Spleen (tissue), 11 donors: ENCODE measurements at regions not wholly inside any gene's neighbourhood (a gene's known extent, or its start where the extent isn't known, plus 50 kb on each side); places are given as distances from the start of the nearest gene placed in this dataset.

Source experiments
- DNase-seq: peaks from one replicate; pipeline ENCODE4 v3.0.0-alpha.2; 2020
- H3K27ac ChIP-seq, 8 donors: fragments of 200-600 bp; sonication (generic) in 7 of 8; 1 replicate in 4 of 8; 2 replicates in 4 of 8; pipeline versions ENCODE4 v1.5.0 to v1.8.0; 2016 to 2021; ENCODE audit warnings: inconsistent platforms in 4 of 8, mild to moderate bottlenecking in 4 of 8, moderate library complexity in 1 of 8
- H3K27me3 ChIP-seq, 7 donors: fragments of 200-600 bp; sonication (generic) in 6 of 7; replicated peaks in 1 of 7; 1 replicate in 4 of 7; 2 replicates in 3 of 7; pipeline versions ENCODE4 v1.5.0 to v1.8.0; 2016 to 2021; ENCODE audit warnings: inconsistent platforms in 3 of 7, mild to moderate bottlenecking in 1 of 7
- H3K36me3 ChIP-seq, 6 donors: fragments of 200-600 bp; sonication (generic) in 5 of 6; 1 replicate in 4 of 6; 2 replicates in 2 of 6; pipeline versions ENCODE4 v1.5.0 to v1.8.0; 2016 to 2021; ENCODE audit warnings: inconsistent platforms in 2 of 6
- H3K4me1 ChIP-seq, 6 donors: fragments of 200-600 bp; sonication (generic) in 5 of 6; 1 replicate in 3 of 6; 2 replicates in 3 of 6; pipeline versions ENCODE4 v1.5.0 to v1.8.0; 2016 to 2021; ENCODE audit warnings: inconsistent platforms in 3 of 6
- H3K4me3 ChIP-seq, 8 donors: fragments of 200-600 bp; sonication (generic) in 7 of 8; 1 replicate in 4 of 8; 2 replicates in 4 of 8; pipeline versions ENCODE4 v1.5.0 to v1.8.0; 2016 to 2021; ENCODE audit warnings: inconsistent platforms in 4 of 8, mild to moderate bottlenecking in 4 of 8, moderate library complexity in 2 of 8
- H3K9me3 ChIP-seq, 8 donors: fragments of 200-600 bp; sonication (generic) in 7 of 8; 1 replicate in 4 of 8; 2 replicates in 4 of 8; pipeline versions ENCODE4 v1.5.0 to v1.8.0; 2016 to 2021; ENCODE audit warnings: inconsistent platforms in 4 of 8
- POLR2A ChIP-seq, 3 donors: fragments of 450-650 bp; IDR thresholded peaks; one replicate each; pipeline ENCODE4 v1.5.1; 2017; ENCODE audit warnings: antibody characterized with exemption in 3 of 3, mild to moderate bottlenecking in 1 of 3
- POLR2AphosphoS5 ChIP-seq, 3 donors: sonication (generic); formaldehyde crosslinking; IDR thresholded peaks; one replicate each; pipeline ENCODE4 v1.5.1; 2017; ENCODE audit warnings: antibody characterized with exemption in 3 of 3
- WGBS, 5 donors: extraction: QIAGEN DNeasy Blood & Tissue Kit in 3 of 5; methylation state at CpG; one replicate each; pipeline versions ENCODE4 v1.1.5 to v1.1.7; 2013 to 2018; 5-methylcytosine and 5-hydroxymethylcytosine counted together
- intact Hi-C: fragments of 100-400 bp; cut with DNase I; formaldehyde crosslinking; loops from one replicate; pipeline ENCODE4 v1.15.0; 2023; ENCODE audit warnings: low total_unique reads
- TF ChIP-seq, protein P1 (sequence below), 11 experiments: fragments of 200-600 bp in 7 of 11; fragments of 450-650 bp in 4 of 11; sonication (generic) in 4 of 11; IDR thresholded peaks in 8 of 11; conservative IDR thresholded peaks in 3 of 11; 1 replicate in 7 of 11; 2 replicates in 4 of 11; pipeline versions ENCODE4 v1.4.0 to v1.8.0; 2016 to 2021; ENCODE audit warnings: antibody characterized with exemption in 11 of 11, inconsistent platforms in 4 of 11, mild to moderate bottlenecking in 1 of 11
- donor health status: healthy with polysubstance abuse.
- donor health status: DM: no; HTN: no; CAD: no; lungs with moderate emphysema.
- donor health status: DM: no; HTN: no; CAD: no.
- donor health status: Bipolar disorder and iron deficiency.
- donor health status: healthy.
- donor health status: DM: no; HTN: no; CAD: no.
- donor health status: DM: yes; HTN: yes; CAD: no.

GRCh38 chr5:115428676-115429075 lies 115.9 kb downstream of the FEM1C start:
- TF ChIP-seq, protein P1, sequence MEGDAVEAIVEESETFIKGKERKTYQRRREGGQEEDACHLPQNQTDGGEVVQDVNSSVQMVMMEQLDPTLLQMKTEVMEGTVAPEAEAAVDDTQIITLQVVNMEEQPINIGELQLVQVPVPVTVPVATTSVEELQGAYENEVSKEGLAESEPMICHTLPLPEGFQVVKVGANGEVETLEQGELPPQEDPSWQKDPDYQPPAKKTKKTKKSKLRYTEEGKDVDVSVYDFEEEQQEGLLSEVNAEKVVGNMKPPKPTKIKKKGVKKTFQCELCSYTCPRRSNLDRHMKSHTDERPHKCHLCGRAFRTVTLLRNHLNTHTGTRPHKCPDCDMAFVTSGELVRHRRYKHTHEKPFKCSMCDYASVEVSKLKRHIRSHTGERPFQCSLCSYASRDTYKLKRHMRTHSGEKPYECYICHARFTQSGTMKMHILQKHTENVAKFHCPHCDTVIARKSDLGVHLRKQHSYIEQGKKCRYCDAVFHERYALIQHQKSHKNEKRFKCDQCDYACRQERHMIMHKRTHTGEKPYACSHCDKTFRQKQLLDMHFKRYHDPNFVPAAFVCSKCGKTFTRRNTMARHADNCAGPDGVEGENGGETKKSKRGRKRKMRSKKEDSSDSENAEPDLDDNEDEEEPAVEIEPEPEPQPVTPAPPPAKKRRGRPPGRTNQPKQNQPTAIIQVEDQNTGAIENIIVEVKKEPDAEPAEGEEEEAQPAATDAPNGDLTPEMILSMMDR (IDR thresholded peaks at IDR 0.05 in 8 of 11, conservative IDR thresholded peaks at IDR 0.05 in 3 of 11) = no peak
- TF ChIP-seq POLR2AphosphoS5 (IDR thresholded peaks at IDR 0.05) (no peak), POLR2A (IDR thresholded peaks at IDR 0.05) (no peak)
- Histone ChIP-seq H3K27me3 (peaks cover 0 to 12% (median 0%) of the 10 kb centered on the region in 7 donors), H3K4me1 (no peaks in the 10 kb centered on the region), H3K4me3 (no peak overlapping the region), H3K9me3 (no peaks in the 10 kb centered on the region), H3K27ac (no peak overlapping the region), H3K36me3 (no peaks in the 10 kb centered on the region)
- no peak for DNase-seq
- intact Hi-C loops = no loop called here
- WGBS, 5 donors = 83 to 95% (median 88%) methylated on average over 2 of the region's 2 CpGs

DNA sequence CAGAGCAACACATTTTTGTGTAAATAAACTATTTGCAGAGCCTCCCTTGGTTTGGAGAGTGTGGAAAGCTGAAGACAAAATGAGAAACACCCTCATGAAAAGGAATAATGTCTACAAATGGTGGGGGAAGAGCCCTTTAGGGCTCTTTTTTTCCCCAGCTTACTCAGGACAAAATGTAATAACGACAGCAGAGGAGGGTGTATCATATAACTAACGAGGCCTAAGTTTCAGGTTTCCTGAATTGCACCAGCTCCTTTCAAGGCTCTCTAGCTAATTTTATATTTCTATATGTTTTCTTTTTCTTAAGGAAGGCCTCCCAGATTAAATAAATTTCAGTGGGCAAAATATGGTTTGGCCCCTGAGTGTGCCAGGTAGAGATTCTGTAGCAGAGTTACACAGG lies 116.3 kb downstream of the FEM1C start:
- no peak overlapping the region for H3K4me3 ChIP-seq
- H3K9me3 ChIP-seq = no peaks in the 10 kb centered on the region
- WGBS, 5 donors = 69 to 92% (median 74%) methylated on average over 2 of the region's 2 CpGs
- peaks cover 0 to 17% (median 0%) of the 10 kb centered on the region in 7 donors for H3K27me3 ChIP-seq
- DNase-seq = no peak
- intact Hi-C loops = no loop called here
- TF ChIP-seq, protein P1 (IDR thresholded peaks at IDR 0.05 in 8 of 11, conservative IDR thresholded peaks at IDR 0.05 in 3 of 11) = no peak
- TF ChIP-seq POLR2A (IDR thresholded peaks at IDR 0.05) (no peak), POLR2AphosphoS5 (IDR thresholded peaks at IDR 0.05) (no peak)
- H3K27ac ChIP-seq = no peak overlapping the region
- H3K4me1 ChIP-seq = no peaks in the 10 kb centered on the region
- H3K36me3 ChIP-seq = no peaks in the 10 kb centered on the region

DNA sequence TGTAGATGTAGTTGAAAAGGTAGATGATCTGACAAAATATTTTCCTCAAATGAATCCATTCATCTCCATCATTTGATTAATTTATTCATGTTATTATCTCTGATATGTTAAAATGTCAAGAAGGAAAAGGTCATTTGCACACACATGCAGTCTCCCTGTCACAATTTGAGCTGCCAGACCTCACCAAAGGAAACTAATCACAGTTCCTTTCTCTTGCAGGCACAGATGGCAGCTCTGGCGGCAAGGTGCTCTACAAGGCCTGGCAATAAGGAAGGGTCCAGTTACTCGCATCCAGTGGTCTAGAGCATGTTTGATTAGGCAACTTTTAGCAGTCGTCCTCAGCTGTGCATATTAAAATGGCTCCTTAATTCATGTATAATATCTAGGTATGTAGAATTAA lies 120.1 kb downstream of the FEM1C start:
- TF ChIP-seq, protein P1 (IDR thresholded peaks at IDR 0.05 in 8 of 11, conservative IDR thresholded peaks at IDR 0.05 in 3 of 11) = no peak
- no peak for TF ChIP-seq POLR2AphosphoS5 (IDR thresholded peaks at IDR 0.05)
- no peak for TF ChIP-seq POLR2A (IDR thresholded peaks at IDR 0.05)
- no peak overlapping the region for H3K27ac ChIP-seq
- intact Hi-C loops = no loop called here
- H3K9me3 ChIP-seq = no peaks in the 10 kb centered on the region
- no peaks in the 10 kb centered on the region for H3K4me1 ChIP-seq
- no peak for DNase-seq
- H3K27me3 ChIP-seq = peaks cover 0 to 17% (median 0%) of the 10 kb centered on the region in 7 donors
- H3K36me3 ChIP-seq = no peaks in the 10 kb centered on the region
- no peak overlapping the region for H3K4me3 ChIP-seq
- 85 to 95% (median 87%) methylated on average over 3 of the region's 3 CpGs for WGBS, 5 donors

DNA sequence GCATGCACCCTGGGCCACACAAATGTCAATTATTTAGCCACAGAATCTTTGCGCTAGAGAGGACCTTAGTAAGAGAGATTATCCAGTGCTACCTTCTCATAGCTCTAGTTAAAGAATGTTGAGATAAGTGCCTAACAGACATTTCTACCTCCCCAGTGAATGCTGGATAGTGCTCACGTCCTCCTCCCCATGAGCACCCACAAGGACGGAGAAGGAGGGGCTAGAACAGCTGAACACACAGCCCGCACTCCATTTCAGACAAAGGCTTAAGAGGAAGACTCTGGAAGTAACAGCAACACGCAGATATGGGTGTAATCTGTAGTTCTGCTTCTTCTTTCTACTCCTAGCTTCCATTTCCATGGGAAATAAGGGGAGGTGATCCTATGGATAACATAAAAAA lies 120.5 kb downstream of the FEM1C start:
- intact Hi-C loops = no loop called here
- no peaks in the 10 kb centered on the region for H3K36me3 ChIP-seq
- H3K4me3 ChIP-seq = no peak overlapping the region
- DNase-seq = no peak
- TF ChIP-seq POLR2A (IDR thresholded peaks at IDR 0.05) (no peak), POLR2AphosphoS5 (IDR thresholded peaks at IDR 0.05) (no peak)
- TF ChIP-seq, protein P1 (IDR thresholded peaks at IDR 0.05 in 8 of 11, conservative IDR thresholded peaks at IDR 0.05 in 3 of 11) = no peak
- H3K27ac ChIP-seq = no peak overlapping the region
- no peaks in the 10 kb centered on the region for H3K4me1 ChIP-seq
- H3K27me3 ChIP-seq = peaks cover 0 to 17% (median 0%) of the 10 kb centered on the region in 7 donors
- H3K9me3 ChIP-seq = no peaks in the 10 kb centered on the region
- WGBS, 5 donors = 74 to 89% (median 81%) methylated on average over 5 of the region's 5 CpGs
